Kasumi-1 (cell line): ENCODE measurements at regions not wholly inside any gene's neighbourhood (a gene's known extent, or its start where the extent isn't known, plus 50 kb on each side); places are given as distances from the start of the nearest gene placed in this dataset.
"Not testable (repeated sequence)": the region's sequence is repeated elsewhere in the genome, so short reads cannot be mapped to it uniquely, and the experiment has no call there.

Source experiments
- DNase-seq, 2 experiments: peaks; one replicate each; lab custom pipeline; 2025; lab: John Stamatoyannopoulos, UW

DNA sequence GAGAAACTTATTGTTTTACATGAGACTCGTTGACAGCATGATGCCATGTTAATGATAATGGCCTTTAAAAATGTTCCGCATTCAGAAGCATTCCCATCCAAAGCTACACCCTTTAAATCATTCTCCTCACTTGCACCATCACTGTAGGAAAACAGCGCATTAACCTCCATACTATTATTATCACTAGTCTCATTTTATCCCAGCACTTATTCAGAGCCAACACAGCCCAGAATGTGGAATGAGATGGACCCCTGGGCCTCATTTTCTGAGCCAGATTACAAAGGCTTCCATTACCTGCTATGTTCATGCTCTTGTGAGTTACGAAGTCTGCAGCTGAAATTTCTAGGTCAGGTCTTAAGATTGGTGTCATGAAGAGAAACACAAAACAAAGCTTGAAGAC, 159.4 kb downstream of the HS3ST3A1 start:
- DNase-seq: no peak

DNA sequence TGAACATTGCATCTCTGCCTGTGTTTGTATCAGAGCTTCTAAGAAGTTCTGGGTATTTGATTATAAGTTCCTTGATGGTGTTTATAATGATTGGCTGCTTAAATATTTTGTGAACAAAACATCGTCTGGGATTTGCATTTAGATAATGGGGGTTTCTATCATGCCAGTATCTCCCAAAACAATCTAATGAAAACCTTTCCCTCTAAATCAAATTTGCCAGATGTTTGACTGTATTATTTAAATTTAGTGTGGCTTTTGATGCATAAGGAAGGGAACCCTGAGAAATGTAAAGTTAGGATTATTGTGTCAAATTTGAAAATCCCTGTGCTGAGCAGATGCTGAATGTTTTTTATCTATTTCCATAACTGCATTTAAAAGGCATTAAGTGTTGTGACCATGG, 159.9 kb downstream of the HS3ST3A1 start:
- DNase-seq: no peak

DNA sequence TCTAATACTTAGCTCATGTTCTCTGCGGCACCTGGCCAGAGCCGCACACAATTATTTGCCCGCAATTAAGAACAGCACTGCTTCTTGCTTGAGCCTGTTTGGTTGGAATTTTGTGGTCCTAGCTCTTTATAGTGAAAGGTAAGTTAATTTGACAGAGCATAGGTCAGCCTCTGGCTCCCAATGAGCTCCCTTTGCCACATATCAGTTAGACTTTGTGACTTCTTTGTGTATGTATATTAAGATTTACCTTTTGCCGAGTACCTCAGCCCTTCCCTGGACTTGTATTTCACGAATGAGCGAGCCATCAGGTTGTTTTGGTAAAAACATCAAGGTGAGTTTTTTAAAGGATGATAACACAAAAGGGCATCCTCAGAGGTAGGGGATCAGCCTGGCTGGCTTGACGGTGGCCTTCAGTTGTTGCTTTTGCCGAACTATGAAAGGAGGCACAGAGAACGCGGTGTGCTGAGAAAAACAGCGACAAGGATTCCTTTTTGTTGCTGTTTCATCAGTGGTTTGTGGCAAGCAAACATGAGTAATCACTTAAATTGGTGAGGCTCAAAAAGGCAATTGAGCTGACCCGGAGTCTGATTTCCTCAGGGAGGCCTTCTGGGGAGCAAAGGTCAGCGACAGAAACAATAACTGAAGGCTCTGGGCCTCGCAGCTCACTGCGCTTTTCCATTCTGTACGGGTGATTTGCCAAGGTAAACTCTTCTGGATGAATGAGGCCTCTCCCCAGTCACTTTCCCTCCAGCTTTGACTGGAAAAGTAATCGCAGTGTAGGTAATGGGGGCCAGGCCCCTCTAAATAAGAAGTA, 163.6 kb downstream of the HS3ST3A1 start:
- no peak for DNase-seq

DNA sequence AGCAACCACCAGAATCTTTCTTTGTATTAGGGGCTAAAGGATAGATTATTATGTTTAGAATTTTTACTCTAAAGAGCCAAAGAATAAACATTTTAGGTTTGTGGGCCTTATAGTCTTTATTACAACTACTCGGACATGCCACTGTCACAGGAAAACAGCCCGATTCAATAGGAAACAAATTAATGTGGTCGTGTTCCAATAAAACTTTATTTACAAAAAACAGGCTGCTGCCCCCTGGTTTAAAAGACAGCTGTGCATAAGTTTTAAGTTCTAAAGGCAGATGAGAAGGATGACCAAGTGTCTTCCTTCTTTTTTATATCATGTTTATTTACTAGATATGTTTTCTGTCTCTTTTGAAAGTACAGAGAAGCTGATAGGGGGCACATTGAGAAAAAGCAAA, 166.5 kb downstream of the HS3ST3A1 start:
- DNase-seq: no peak

DNA sequence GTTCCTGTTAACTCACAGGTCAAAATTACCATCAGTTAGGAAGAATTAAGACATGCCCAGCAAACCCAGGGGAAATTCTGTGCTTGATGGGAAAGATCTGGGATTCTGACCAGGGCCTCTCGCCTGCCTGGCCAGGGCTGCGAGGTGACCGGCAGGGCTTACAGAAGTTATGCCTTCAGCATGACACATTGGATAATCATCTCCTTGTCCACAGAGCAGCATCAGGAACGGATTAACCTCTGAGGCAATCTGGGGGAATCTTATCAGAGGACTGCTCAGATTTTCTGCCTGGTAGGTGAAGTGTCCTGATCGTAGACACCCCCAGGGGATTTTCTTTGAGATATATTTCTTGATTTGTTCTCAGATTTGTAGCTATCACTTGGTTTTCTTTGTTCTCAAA, 172.5 kb downstream of the HS3ST3A1 start:
- no peak for DNase-seq

DNA sequence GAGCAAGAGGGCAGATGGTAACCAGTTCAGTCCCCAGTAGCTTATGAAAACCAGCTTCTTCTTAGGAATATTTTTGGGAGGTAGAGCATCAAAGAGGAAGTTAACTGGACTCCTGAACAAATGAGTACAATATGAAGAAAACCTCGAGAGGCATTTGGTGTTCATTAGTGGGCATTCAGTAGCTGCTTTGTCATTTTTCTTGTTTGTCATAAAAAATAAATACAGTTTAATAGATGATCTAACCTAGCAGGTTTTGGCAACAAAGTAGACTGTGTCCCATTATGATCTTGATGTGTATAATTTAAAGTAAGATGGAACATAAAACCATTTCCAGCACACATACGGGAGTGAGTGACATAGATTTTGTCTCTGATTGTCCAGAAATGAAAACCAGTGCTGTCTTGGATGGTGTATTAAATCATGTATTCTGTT, 173.1 kb downstream of the HS3ST3A1 start:
- no peak for DNase-seq

DNA sequence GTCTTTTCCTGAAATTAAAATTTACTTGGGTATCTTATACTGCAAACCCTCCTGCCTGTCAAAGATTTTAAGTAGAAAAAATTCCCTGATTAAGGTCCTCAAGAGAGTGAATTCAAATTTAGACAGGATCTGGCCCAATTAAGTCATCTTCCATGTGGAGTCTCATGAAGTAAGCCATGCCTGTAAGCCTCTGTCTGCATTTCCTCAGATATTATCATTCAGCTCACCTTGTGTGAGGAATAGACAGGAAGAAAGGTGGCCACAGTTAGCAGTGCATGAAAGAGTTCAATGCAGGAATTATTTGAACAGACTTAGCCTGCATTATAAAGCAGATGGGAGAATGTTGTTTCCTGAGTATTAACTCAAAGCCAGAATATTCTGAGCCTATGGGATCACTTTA, 174.7 kb downstream of the HS3ST3A1 start:
- no peak for DNase-seq

DNA sequence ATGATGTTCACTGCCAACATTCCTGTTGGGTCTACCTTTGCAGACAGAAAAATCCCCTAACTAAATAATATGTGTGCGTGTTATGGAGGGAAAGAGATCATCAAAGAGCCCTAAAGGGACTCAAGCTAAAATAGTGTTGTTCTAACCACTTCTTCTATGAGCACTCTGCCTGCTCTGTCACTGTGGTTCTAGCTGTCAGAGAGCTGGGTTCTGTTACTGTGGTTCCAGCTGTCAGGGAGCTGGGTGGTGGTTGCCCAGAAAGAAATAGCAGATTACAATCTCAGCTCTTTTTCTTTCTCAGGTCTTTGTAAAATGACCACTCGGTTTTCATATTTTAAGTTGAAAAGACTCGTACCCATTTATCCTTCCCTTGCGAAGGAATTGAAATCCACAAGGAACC, 176.3 kb downstream of the HS3ST3A1 start:
- no peak for DNase-seq

DNA sequence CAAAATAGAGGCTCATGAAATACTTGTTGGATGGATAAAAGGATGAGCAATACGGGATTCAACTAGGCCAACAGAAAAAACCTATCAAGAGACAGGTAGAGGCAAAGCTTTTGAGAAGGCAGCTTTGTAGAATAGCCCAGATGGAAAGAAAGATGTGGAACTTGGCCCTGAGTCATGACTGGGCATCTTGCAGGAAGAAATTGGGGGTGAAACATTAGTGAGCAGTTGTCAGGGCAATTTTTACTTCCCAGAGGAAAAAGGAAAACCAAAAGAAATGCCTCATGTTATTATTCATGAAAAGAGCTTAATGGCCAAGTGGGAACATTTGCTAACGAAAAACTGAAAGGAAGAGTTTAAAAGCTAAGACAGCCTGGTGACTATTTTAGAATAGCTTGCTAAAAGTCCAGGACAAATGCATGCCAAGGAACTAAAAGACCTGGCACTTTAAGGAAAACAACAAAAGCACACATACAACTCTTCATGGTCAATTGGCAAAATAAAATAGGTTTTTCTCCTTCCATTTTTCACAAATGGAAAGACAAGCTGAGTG, 180.1 kb downstream of the HS3ST3A1 start:
- no peak for DNase-seq

DNA sequence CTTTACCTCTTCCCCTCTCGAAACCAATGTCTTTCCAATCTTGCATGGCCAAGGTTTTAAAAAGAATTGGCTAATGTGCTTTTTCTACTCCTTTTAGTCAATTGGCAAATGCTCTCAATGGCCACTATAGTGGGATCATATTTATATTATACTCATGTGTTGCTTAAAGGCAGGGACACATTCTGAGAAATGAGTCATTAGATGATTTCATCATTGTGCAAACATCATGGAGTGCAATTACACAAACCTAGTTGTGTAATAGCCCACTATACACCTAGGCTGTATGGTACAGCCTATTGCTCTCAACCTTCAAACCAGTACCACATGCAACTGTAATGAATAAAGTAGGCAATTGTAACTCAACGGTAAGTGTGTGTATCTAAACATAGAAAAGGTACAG, 180.9 kb downstream of the HS3ST3A1 start:
- DNase-seq: no peak

DNA sequence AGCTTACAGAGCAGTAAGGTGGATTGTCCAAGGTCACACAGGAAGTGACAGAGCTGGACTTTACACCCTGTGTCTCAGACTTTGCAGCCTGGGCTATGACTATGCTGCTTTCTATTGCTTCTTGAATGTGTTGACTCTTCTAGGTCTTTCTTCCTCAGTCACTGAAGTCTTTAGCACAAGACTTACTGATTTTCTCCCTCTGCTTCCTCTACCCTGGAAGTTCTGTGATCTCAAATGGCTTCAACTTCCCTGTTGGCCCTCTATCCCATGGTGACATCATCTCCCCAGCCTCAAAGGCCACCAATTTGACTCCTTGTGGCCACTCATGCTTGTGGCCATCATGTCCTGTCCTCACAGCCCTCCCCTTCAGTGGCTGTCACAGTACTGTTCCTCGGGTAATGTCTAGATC, 181.3 kb downstream of the HS3ST3A1 start:
- DNase-seq: no peak

DNA sequence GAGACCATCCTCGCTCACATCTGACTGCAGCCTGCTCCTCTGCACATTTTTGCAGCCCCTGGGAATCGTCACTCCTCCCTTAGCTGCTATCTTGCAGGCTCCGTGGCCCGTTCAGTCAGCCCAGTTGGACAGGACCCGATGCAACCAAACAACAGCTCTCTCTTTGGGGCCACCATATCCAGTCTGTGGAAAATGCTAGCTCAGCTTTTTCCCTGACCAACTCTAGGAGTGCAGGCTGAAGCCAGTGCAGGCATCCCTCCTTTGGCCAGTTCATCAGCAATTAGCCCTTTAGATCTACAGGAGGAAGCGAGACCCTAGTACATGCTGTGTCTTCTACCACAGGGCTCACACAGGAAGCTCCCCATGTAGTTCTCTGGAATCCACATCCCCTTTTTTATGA, 182.1 kb downstream of the HS3ST3A1 start:
- DNase-seq: peak in 1 of 2 experiments; percentile 3

DNA sequence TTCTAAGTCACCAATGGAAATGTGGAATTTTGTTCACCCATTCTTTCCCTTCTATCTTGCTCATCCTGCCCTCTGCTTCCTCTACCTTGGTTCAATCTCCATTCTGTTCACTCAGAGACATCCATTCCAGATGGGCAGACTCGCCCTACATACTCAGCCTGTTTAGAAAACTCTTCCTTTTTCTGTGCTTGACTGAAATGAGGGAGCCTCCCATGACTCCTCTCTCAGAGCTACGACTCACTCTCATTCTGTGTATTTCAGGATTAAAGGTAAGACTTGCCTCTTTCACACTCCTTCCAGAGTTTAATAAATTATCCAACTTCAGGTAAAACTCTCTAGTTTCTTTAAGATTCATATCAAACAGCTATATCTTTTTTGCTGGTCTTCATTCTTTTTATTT, 182.8 kb downstream of the HS3ST3A1 start:
- DNase-seq: no peak

DNA sequence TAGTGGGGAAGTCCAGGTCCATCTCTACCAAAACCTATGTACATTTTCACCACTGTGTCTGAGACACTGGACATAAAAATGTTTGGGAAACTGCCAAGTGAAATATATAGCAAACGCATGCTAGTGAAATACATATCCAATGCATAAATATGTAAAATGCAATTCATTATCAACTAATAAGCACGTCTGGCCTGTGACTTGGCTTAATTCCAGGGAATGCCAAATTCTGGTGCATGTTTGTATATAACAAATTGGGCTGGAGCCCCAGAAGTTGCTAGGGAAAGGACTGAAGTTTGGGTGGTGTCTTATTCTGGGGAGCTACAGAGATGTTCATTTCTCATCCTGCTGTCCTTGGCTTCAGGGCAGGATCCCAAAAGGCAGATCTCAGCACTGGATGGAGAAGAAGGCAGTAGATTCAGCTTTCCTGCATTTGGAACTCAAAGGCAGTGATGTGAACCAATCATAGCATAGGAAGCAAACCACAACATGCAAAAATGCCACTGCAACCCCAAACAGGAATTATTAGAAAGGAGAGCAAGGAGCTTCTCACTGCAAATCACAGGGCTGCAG, 184.3 kb downstream of the HS3ST3A1 start:
- DNase-seq: no peak

DNA sequence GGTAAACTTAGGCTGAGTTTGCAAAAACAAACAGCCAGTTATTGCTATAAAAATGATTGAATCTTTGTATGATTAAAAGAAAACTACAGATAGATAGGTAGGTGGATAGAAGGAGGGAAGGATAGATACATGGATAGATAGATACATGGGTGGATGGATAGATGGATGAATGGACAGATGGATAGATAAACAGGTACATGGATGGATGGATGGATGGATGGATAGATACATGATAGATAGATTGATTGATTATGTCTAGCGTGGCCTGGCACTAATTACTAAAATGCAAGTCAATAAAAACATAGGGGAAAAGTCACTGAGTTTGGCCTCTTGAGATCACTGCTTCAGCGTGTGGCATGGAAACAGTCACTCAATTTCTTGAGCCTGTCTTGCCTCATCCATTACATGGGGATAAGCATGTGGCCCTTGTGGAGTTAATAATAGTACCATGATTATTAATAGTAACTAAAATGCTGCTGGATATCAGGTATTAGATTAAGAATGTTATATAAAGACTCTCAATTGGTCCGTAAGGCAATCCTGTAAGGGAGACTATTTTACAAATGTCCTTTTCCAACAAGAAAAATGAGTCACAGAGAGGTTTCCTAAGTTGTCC, 184.9 kb downstream of the HS3ST3A1 start:
- DNase-seq: no peak

DNA sequence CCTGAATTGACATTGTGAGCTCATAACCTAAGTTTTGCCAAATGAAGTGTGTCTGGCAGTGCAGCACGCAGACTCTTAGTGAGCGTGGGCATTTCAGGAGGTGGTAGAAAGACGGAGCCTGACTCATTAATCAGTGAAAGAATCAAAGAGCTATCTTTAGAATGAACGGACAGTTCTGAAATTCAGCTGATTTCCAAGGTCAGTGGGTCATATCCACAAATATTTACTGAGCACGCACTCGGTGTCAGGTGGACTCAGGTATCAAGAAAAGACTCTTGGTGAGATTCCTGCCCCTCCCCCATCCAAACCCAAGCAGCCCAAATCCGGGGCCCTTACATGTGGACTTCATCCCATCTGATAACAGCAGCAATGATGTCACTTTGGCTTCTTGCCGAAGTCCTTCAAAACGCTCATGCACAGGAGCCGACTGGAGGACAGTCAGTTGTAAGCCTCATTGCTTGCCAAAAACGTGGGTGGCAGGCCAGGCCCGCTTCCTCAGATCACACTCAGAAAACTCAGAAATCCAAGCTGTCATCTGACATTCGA, 185.8 kb downstream of the HS3ST3A1 start:
- no peak for DNase-seq

DNA sequence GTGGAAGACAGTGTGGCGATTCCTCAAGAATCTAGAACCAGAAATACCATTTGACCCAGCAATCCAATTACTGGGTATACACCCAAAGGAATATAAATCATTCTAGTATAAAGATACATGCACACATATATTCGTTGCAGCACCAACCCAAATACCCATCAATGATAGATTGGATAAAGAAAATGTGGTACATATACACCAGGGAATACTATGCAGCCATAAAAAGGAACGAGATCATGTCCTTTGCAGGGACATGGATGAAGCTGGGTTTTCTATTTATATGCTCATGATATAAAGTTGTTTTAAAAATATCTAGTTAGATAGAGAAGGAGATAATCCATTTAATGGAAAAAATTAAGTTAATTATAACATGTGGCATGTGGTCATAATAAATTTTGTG, 186.5 kb downstream of the HS3ST3A1 start:
- not testable (repeated sequence) for DNase-seq

DNA sequence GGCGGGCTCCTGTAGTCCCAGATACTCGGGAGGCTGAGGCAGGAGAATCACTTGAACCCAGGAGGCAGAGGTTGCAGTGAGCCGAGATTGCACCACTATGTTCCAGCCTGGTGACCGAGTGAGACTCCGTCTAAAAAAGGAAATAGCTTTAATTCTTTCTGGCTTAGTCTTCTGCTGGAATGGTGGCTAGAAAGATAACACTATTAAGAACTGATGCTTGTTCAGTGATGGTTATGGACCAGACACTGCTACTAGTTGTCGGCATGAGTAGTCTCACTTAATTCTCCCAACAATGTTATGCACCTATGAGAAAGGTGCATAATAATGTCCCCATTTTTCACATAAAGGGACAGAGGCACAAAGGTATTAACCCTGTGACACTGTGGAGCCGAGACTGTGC, 188.7 kb downstream of the HS3ST3A1 start:
- DNase-seq: no peak

DNA sequence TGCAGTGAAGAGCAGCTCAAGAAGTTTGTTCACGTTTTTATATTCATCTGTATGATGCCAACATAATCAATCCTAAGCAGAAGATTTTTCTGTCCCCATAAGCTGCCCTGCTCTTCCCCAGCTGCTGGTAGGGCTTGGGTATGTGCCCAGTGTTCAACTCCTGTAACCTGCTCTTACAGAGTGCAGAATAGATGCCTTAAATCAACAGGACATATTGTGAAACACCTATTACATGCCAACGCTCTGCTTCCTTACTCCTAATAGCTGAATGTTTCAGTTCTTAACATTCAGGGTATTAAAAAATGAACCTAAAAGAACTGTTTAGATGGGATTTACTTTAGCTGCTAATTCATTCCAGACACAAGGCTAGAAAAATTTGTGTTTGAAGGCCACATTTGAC, 190.9 kb downstream of the HS3ST3A1 start:
- no peak for DNase-seq

DNA sequence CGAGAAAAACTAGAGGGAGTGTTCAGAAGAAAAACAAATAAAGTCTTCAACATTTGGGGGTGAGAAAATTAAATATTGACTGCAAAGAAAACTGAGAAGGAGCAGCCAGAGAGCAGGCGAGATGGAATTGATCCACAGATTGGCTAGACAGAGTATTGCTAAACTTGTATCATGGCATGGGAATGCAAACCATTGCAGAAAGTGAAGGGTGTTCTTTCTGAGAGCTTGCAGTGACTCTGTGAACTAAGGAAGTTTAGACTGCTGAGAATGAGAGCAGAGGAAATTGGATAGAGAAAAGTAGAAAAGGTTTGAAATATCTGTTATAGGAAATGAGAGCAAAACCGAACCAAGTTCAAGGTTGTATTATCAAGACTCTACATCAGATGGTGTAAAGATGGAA, 191.5 kb downstream of the HS3ST3A1 start:
- DNase-seq: no peak

DNA sequence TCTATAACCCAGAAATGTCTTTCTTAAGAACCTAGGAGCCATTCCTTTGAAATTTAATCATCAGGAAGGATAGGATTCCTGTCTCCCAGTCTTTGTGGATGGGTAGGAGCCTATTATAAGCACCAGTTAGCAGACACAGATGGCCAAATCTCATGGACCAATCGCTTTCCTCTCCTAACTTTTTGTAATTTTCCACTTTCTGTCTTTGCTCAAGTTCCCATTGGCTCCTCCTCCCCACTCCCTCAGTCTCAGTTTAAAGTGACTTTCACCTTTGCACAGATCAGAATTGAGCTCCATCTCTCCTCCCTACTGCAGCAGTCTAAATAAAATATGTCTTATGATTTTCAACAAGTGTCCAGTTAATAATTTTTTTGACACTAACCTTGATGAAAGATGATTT, 192.3 kb downstream of the HS3ST3A1 start:
- DNase-seq: no peak

DNA sequence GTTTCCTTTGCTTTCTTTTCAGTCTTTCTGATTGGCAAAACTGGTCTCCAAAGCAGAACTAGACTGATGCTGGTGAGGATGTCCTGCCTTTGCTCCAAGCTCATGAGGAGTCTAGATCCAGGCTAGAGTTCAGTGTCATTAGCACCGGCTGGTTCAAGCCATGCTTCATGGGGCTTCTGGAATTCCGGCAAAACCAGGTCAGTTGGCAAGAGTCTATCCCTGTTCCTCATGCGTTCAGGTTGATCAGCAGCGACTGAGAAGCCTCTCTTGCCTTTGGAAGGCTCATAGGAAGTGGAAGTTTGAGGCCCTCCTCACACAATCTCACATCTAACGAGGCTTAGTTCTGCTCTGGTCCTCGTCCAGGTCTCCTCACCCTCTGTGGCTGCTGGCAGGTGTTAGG, 194.3 kb downstream of the HS3ST3A1 start:
- DNase-seq: no peak

DNA sequence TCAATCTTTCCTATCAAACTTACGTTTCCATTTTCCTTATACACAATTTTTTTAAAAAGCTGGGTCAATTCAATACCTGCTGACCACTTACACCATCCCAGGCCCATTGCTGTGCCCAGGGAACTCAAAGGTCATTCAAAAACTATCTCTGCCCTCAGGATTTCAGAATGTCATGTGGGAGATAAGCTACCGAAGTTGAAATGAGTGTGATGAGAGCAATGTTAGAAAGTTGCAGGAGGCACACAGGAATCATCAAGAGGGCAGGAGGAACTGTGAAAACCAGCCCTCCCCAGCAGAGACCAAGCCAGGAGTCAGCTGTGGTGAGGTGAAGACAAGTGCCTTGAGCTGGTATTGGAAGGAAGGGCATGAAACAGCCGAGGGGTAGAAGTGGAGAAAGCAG, 195.9 kb downstream of the HS3ST3A1 start:
- no peak for DNase-seq
